Renal cortical epithelial cell (primary cell): ENCODE measurements at regions not wholly inside any gene's neighbourhood (a gene's known extent, or its start where the extent isn't known, plus 50 kb on each side); places are given as distances from the start of the nearest gene placed in this dataset.
A peak's percentile ranks its signal among the peaks of the same experiment; 100 is the strongest.
"Not testable (repeated sequence)": the region's sequence is repeated elsewhere in the genome, so short reads cannot be mapped to it uniquely, and the experiment has no call there.

Experiments used
- DNase-seq: peaks from one replicate; pipeline ENCODE4 v3.0.0-alpha.2; 2011; ENCODE audit warnings: low read depth

GRCh38 chr11:101835506-101836063 lies 79.2 kb upstream of the CEP126 start:
- DNase-seq, result no peak

GRCh38 chr11:101830475-101830874 lies 84.3 kb upstream of the CEP126 start:
- not testable (repeated sequence) for DNase-seq

- no peak for DNase-seq
Measured at GRCh38 chr11:101825531-101825930, 89.3 kb upstream of the CEP126 start.

GRCh38 chr11:101817581-101817980 lies 97.2 kb upstream of the CEP126 start:
- DNase-seq, result no peak

GRCh38 chr11:101816613-101817012 lies 98.2 kb upstream of the CEP126 start:
- no peak for DNase-seq

GRCh38 chr11:101812546-101812945 lies 102.3 kb upstream of the CEP126 start:
- DNase-seq, result peak; percentile 22

- DNase-seq, result no peak
Measured at GRCh38 chr11:101810546-101810945, 104.3 kb upstream of the CEP126 start.

- no peak for DNase-seq
Measured at GRCh38 chr11:101807531-101807930, 107.3 kb upstream of the CEP126 start.

- no peak for DNase-seq
Measured at GRCh38 chr11:101803651-101804050, 111.2 kb upstream of the CEP126 start.

GRCh38 chr11:101797335-101797734 lies 117.5 kb upstream of the CEP126 start:
- peak; percentile 10 for DNase-seq

- no peak for DNase-seq
Measured at GRCh38 chr11:101792814-101793213, 122.0 kb upstream of the CEP126 start.

GRCh38 chr11:101786916-101787315 lies 127.9 kb upstream of the CEP126 start:
- no peak for DNase-seq

- no peak for DNase-seq
Measured at GRCh38 chr11:101786421-101786820, 128.4 kb upstream of the CEP126 start.

- not testable (repeated sequence) for DNase-seq
Measured at GRCh38 chr11:101779167-101779566, 135.6 kb upstream of the CEP126 start.

GRCh38 chr11:101777476-101777875 lies 137.3 kb upstream of the CEP126 start:
- no peak for DNase-seq

GRCh38 chr11:101775033-101775432 lies 139.8 kb upstream of the CEP126 start:
- DNase-seq, result no peak

- DNase-seq, result no peak
Measured at GRCh38 chr11:101770648-101771047, 144.2 kb upstream of the CEP126 start.

- no peak for DNase-seq
Measured at GRCh38 chr11:101765932-101766331, 148.9 kb upstream of the CEP126 start.

- peak; percentile 9 for DNase-seq
Measured at GRCh38 chr11:101759771-101760450, 154.9 kb upstream of the CEP126 start.

GRCh38 chr11:101757741-101758140 lies 157.1 kb upstream of the CEP126 start:
- no peak for DNase-seq

GRCh38 chr11:101748572-101749344 lies 165.0 kb upstream of the TRPC6 start:
- DNase-seq, result no peak

- no peak for DNase-seq
Measured at GRCh38 chr11:101745756-101746155, 161.9 kb upstream of the TRPC6 start.

- DNase-seq, result no peak
Measured at GRCh38 chr11:101743828-101744227, 160.0 kb upstream of the TRPC6 start.
